K562 (cell line): ENCODE measurements at regions not wholly inside any gene's neighbourhood (a gene's known extent, or its start where the extent isn't known, plus 50 kb on each side); places are given as distances from the start of the nearest gene placed in this dataset.

Experiments used
- ATAC-seq: fragments of 200-7000 bp; cut with Tn5 transposase; 3 replicates; pipeline ENCODE4 v1.9.1; 2020; ENCODE audit warnings: moderate library complexity
- BruUV-seq: library from RNA; stranded (reverse); fragments of 400-500 nt; replicated peaks from 2 replicates; lab custom pipeline; 2021; lab: Mats Ljungman, UMichigan
- CTCF ChIA-PET: fragments of 300-600 bp; formaldehyde crosslinking; extraction: SDS; loops from one replicate; lab custom pipeline; 2021; ENCODE audit warnings: low intra/inter-chr PET ratio; lab: Yijun Ruan, JAX
- POLR2A ChIA-PET: fragments of 300-600, 350-650 bp; sonication (Branson Sonifier 250); formaldehyde crosslinking; extraction: SDS; loops from one replicate; lab custom pipeline; 2021; ENCODE audit warnings: antibody characterized with exemption, inconsistent platforms; lab: Yijun Ruan, JAX
- DNase-seq, 4 experiments: peaks; one replicate each; pipeline versions ENCODE4 v3.0.0 to v3.0.0-alpha.2; 2011 to 2018; ENCODE audit warnings: low spot score in 3 of 4, mixed read lengths in 3 of 4; ENCODE audit errors: extremely low read depth in 1 of 4
- FAIRE-seq: peaks from 2 replicates; lab custom pipeline; 2011; peaks lifted over from hg19 to GRCh38; lab: Jason Lieb, UNC
- H2AFZ ChIP-seq: 2 replicates; pipeline ENCODE4 v1.6.0; 2011; ENCODE audit warnings: low read depth, low read length, control low read depth, inconsistent platforms
- H3K27ac ChIP-seq: fragments of 200-600 bp; 3 replicates; pipeline ENCODE4 v1.8.0; 2011; ENCODE audit warnings: low read depth, mild to moderate bottlenecking, control low read depth, inconsistent platforms, low read length, moderate library complexity, mixed read lengths; ENCODE audit errors: extremely low read depth
- H3K27me3 ChIP-seq, 2 experiments: fragments of 300-600 bp in 1 of 2; 2 replicates in 1 of 2; 3 replicates in 1 of 2; pipeline versions ENCODE4 v1.6.0 to v1.8.0; 2011; ENCODE audit warnings: inconsistent platforms in 2 of 2, low read length in 2 of 2, mild to moderate bottlenecking in 1 of 2, mixed read lengths in 1 of 2, moderate library complexity in 1 of 2; ENCODE audit not compliant: control insufficient read depth in 2 of 2, insufficient read depth in 2 of 2
- H3K36me3 ChIP-seq: fragments of 300-600 bp; 3 replicates; pipeline ENCODE4 v1.8.0; 2011; ENCODE audit warnings: mild to moderate bottlenecking, low read length, inconsistent platforms; ENCODE audit not compliant: control insufficient read depth, insufficient read depth
- H3K4me1 ChIP-seq, 2 experiments: fragments of 200-600 bp in 1 of 2; replicated peaks in 1 of 2; 2 replicates in 1 of 2; 3 replicates in 1 of 2; pipeline versions ENCODE4 v1.5.1 to v1.8.0; 2011; ENCODE audit warnings: inconsistent platforms in 2 of 2, low read length in 2 of 2, mild to moderate bottlenecking in 1 of 2, mixed read lengths in 1 of 2, moderate library complexity in 1 of 2; ENCODE audit not compliant: control insufficient read depth in 2 of 2, insufficient read depth in 2 of 2
- H3K4me2 ChIP-seq: 2 replicates; pipeline ENCODE4 v1.6.1; 2011; ENCODE audit warnings: low read length, control low read depth, inconsistent platforms, mixed read lengths; ENCODE audit not compliant: insufficient read depth
- H3K4me3 ChIP-seq: fragments of 200-600 bp; sonication (generic), shearing (Covaris generic); 2 replicates; pipeline ENCODE4 v1.5.1; 2016; ENCODE audit warnings: control low read depth, inconsistent platforms
- H3K79me2 ChIP-seq: fragments of 200-600 bp; 3 replicates; pipeline ENCODE4 v1.8.0; 2011; ENCODE audit warnings: low read length, inconsistent platforms; ENCODE audit not compliant: control insufficient read depth, insufficient read depth
- H3K9ac ChIP-seq, 2 experiments: 2 replicates each; pipeline versions ENCODE4 v1.6.0 to v1.6.1; 2011; ENCODE audit warnings: low read depth in 2 of 2, low read length in 2 of 2, control low read depth in 1 of 2, inconsistent platforms in 1 of 2, mild to moderate bottlenecking in 1 of 2, mixed read lengths in 1 of 2; ENCODE audit not compliant: insufficient read depth in 1 of 2
- H3K9me1 ChIP-seq: one replicate; pipeline ENCODE4 v1.6.0; 2011; ENCODE audit warnings: inconsistent platforms, mild to moderate bottlenecking, low read length, moderate library complexity; ENCODE audit not compliant: control insufficient read depth, insufficient read depth
- H3K9me3 ChIP-seq: replicated peaks from 2 replicates; pipeline ENCODE4 v1.5.1; 2011; ENCODE audit warnings: low read depth, low read length, inconsistent platforms; ENCODE audit not compliant: control insufficient read depth, insufficient read depth
- H4K20me1 ChIP-seq: replicated peaks from 2 replicates; pipeline ENCODE4 v1.6.1; 2011; ENCODE audit warnings: low read length, inconsistent platforms, mixed read lengths; ENCODE audit not compliant: control insufficient read depth, insufficient read depth
- BRCA1 ChIP-seq, 2 experiments: fragments of 450-650 bp in 1 of 2; sonication (generic) in 1 of 2; formaldehyde crosslinking in 1 of 2; IDR thresholded peaks; 2 replicates each; pipeline versions ENCODE4 v1.5.0 to v1.6.1; 2017 to 2020; ENCODE audit warnings: mild to moderate bottlenecking in 1 of 2, missing genetic modification reagents in 1 of 2
- CREM ChIP-seq: IDR thresholded peaks from 2 replicates; pipeline ENCODE4 v1.6.1; 2014; ENCODE audit warnings: antibody characterized with exemption, low read depth
- MECOM ChIP-seq: fragments of 250-450 bp; sonication (Bioruptor Pico); IDR thresholded peaks from 2 replicates; pipeline ENCODE4 v1.8.0; 2022; ENCODE audit warnings: inconsistent platforms
- RNF2 ChIP-seq: sonication (generic); IDR thresholded peaks from 2 replicates; pipeline ENCODE4 v1.6.1; 2016
- SETDB1 ChIP-seq: IDR thresholded peaks from one replicate; pipeline ENCODE4 v1.6.1; 2012; ENCODE audit warnings: low read length, control low read depth, inconsistent platforms
- TAF1 ChIP-seq: IDR thresholded peaks from 2 replicates; pipeline ENCODE4 v1.6.1; 2011; ENCODE audit warnings: mild to moderate bottlenecking, low read length, moderate library complexity; ENCODE audit not compliant: insufficient read depth, control insufficient read depth, severe bottlenecking; ENCODE audit errors: extremely low read depth
- U2AF2 ChIP-seq: fragments of 200-400 bp; formaldehyde crosslinking; optimal IDR thresholded peaks from 2 replicates; pipeline ENCODE3; 2017; ENCODE audit warnings: low read depth, mild to moderate bottlenecking, low read length
- ZNF561 ChIP-seq: fragments of 450-650 bp; formaldehyde crosslinking; conservative IDR thresholded peaks from 2 replicates; pipeline ENCODE4 v1.4.0; 2020; ENCODE audit warnings: mild to moderate bottlenecking, moderate library complexity
- ZNF584 ChIP-seq: fragments of 200-800 bp; sonication (Bioruptor generic); IDR thresholded peaks from 2 replicates; pipeline ENCODE4 v1.6.1; 2016; ENCODE audit warnings: low read depth, mild to moderate bottlenecking, missing genetic modification characterization, missing compliant biosample characterization
- WGBS: fragments of 100-300 bp; shearing (Covaris generic); methylation state at CpG from one replicate; pipeline ENCODE4 v1.1.6; 2016; ENCODE audit warnings: low coverage, mixed read lengths; ENCODE audit not compliant: insufficient coverage; ENCODE audit errors: missing lambda C conversion rate; 5-methylcytosine and 5-hydroxymethylcytosine counted together
- in situ Hi-C: fragments of 300-500 bp; cut with MboI; formaldehyde crosslinking; loops from 4 replicates; pipeline ENCODE4 v1.15.0; 2018; ENCODE audit warnings: inconsistent platforms, mixed read lengths
- intact Hi-C: fragments of 100-400 bp; cut with micrococcal nuclease; formaldehyde crosslinking; loops from 2 replicates; pipeline ENCODE4 v1.14.2; 2022
- TF ChIP-seq, protein P1 (sequence below): sonication (generic); formaldehyde crosslinking; IDR thresholded peaks from 2 replicates; pipeline ENCODE4 v1.8.0; 2022; ENCODE audit warnings: mild to moderate bottlenecking, missing genetic modification reagents
- TF ChIP-seq, protein P2 (sequence below): sonication (generic); formaldehyde crosslinking; IDR thresholded peaks from 2 replicates; pipeline ENCODE4 v1.8.0; 2022; ENCODE audit warnings: mild to moderate bottlenecking, missing genetic modification reagents
- TF ChIP-seq, protein P3 (sequence below): sonication (generic); formaldehyde crosslinking; IDR thresholded peaks from 2 replicates; pipeline ENCODE4 v1.4.0; 2020; ENCODE audit warnings: mild to moderate bottlenecking, missing genetic modification reagents

DNA sequence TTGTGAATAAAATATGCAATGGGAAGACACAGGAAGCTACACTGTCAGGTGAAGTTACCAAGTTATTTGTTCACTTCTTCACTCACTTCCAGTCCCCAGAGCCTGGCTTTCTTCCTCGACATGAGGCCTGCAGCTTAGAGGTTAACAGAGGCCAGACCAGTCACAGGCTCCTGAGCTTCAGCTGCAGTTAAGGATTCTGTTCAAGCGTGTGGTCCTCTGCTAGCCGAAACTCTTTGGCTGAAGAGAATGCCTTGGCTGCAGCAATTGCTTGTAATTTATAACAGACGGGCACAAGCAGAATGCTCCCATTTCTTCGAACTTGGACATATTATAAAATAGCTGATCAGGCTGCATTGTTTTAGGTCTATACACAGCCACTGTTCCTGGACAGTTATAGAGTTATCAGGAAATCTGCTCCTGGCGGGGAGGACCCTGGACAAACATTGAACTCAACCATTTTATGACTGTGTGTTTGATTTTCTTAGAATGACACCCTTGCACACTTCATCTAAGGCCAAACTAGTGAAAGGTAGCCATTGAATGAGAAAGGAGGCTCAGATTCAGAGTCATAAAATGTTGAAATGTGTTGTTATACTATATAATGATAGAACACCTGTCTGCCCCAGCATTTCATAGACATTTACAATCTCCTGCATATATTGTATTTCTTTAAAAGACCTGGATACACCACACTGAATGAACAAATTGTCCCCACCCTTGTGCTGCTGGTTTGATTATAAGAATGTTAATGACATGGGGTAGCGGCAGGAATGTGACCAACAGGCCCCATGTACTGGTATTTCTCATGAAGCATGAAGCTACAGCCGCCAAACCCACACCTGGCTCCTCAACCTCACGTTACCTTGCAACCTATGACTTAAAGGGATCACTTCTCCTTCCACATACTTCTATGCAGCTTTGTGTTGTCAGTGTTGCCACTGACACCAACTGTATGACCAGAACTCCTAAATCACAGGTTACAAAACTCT is 153.6 kb downstream of the TDRD15 start (continued):
- TF ChIP-seq BRCA1 (IDR thresholded peaks at IDR 0.05): no peak
- no peak for TF ChIP-seq BRCA1 (CRISPR knock-in tag; IDR thresholded peaks at IDR 0.05)
- no peak for TF ChIP-seq TAF1
- TF ChIP-seq, protein P1, sequence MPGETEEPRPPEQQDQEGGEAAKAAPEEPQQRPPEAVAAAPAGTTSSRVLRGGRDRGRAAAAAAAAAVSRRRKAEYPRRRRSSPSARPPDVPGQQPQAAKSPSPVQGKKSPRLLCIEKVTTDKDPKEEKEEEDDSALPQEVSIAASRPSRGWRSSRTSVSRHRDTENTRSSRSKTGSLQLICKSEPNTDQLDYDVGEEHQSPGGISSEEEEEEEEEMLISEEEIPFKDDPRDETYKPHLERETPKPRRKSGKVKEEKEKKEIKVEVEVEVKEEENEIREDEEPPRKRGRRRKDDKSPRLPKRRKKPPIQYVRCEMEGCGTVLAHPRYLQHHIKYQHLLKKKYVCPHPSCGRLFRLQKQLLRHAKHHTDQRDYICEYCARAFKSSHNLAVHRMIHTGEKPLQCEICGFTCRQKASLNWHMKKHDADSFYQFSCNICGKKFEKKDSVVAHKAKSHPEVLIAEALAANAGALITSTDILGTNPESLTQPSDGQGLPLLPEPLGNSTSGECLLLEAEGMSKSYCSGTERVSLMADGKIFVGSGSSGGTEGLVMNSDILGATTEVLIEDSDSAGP (CRISPR knock-in tag): no peak
- TF ChIP-seq, protein P2, sequence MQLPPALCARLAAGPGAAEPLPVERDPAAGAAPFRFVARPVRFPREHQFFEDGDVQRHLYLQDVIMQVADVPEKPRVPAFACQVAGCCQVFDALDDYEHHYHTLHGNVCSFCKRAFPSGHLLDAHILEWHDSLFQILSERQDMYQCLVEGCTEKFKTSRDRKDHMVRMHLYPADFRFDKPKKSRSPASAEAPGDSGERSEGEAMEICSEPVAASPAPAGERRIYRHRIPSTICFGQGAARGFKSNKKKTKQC (CRISPR knock-in tag): no peak
- no peak for TF ChIP-seq MECOM (CRISPR knock-in tag)
- no peak for TF ChIP-seq RNF2

DNA sequence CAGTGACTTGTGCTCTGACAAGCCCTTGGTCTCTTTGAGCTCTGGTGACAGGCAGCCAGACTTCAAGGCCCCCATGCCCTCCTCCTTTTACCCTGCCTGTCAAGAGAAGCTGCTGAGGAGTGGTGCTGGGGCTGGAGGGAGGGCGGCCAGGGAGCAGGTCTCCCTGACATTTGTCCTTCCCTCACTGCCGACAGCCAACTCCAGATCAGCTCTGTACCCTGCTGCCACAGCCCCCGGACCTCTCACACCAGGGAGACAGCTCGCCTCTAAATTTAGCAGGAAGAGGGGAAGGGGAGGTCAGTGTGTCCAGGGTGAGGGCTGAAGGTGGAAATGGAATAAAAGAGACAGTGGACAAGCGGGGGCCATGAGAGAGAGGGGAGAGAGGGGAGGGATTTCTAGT is 155.8 kb downstream of the TDRD15 start:
- Histone ChIP-seq H3K9me1 (no peaks in the 10 kb centered on the region), H3K9me3 (no peaks in the 10 kb centered on the region), H3K4me1 (peaks cover 4 to 6% of the 10 kb centered on the region in 2 experiments; a peak in 3 of 5 replicates), H3K36me3 (no peaks in the 10 kb centered on the region), H3K79me2 (no peaks in the 10 kb centered on the region), H3K9ac (no peak overlapping the region), H3K4me3 (no peak overlapping the region), H4K20me1 (no peaks in the 10 kb centered on the region), H3K27ac (no peak overlapping the region), H2AFZ (no peak overlapping the region), H3K27me3 (no peaks in the 10 kb centered on the region)
- intact Hi-C loops: loop anchor here (10.0 kb wide), 1 partner anchor 615 kb away; the partner anchor contains the start of gene GDF7
- WGBS: 2% methylated on average over 5 of the region's 5 CpGs
- no TSS peak for BruUV-seq
- ChIA-PET POLR2A (interaction anchor here (0.9 to 1.8 kb wide), 2 partner anchors 9 to 16 kb away, joined by 3 to 7 read pairs; no protein-coding TSS in a partner anchor), CTCF (no interaction called here)
- ATAC-seq (no peak; the same call in 2 of the 3 replicates), DNase-seq (no peak)
- in situ Hi-C loops: no loop called here
- TF ChIP-seq ZNF584 (CRISPR knock-in tag) (no peak), CREM (no peak), U2AF2 (no peak), SETDB1 (no peak), ZNF561 (CRISPR knock-in tag) (no peak)
- TF ChIP-seq, protein P3, sequence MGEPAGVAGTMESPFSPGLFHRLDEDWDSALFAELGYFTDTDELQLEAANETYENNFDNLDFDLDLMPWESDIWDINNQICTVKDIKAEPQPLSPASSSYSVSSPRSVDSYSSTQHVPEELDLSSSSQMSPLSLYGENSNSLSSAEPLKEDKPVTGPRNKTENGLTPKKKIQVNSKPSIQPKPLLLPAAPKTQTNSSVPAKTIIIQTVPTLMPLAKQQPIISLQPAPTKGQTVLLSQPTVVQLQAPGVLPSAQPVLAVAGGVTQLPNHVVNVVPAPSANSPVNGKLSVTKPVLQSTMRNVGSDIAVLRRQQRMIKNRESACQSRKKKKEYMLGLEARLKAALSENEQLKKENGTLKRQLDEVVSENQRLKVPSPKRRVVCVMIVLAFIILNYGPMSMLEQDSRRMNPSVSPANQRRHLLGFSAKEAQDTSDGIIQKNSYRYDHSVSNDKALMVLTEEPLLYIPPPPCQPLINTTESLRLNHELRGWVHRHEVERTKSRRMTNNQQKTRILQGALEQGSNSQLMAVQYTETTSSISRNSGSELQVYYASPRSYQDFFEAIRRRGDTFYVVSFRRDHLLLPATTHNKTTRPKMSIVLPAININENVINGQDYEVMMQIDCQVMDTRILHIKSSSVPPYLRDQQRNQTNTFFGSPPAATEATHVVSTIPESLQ (CRISPR knock-in tag): no peak
- TF ChIP-seq, all 486 proteins: peak for 0
- no peak for FAIRE-seq
- H3K4me2 ChIP-seq: no peak overlapping the region; the same call in 1 of the 2 replicates
